Endodermal cell (in vitro differentiated cells): ENCODE measurements at regions not wholly inside any gene's neighbourhood (a gene's known extent, or its start where the extent isn't known, plus 50 kb on each side); places are given as distances from the start of the nearest gene placed in this dataset.
"Not testable (repeated sequence)": the region's sequence is repeated elsewhere in the genome, so short reads cannot be mapped to it uniquely, and the experiment has no call there.

Experiments used
- DNase-seq: peaks from one replicate; pipeline ENCODE4 v3.0.0-alpha.2; 2017
- H3K27ac ChIP-seq: 2 replicates; pipeline ENCODE4 v1.5.1; 2013; ENCODE audit warnings: mild to moderate bottlenecking, low read depth, low read length, moderate library complexity
- H3K27me3 ChIP-seq: 2 replicates; pipeline ENCODE4 v1.6.1; 2013; ENCODE audit warnings: mild to moderate bottlenecking, low read length, moderate library complexity; ENCODE audit not compliant: insufficient read depth, control insufficient read depth, poor library complexity, severe bottlenecking
- H3K36me3 ChIP-seq: 2 replicates; pipeline ENCODE4 v1.7.0; 2013; ENCODE audit warnings: mild to moderate bottlenecking, low read length, moderate library complexity; ENCODE audit not compliant: control insufficient read depth, insufficient read depth
- H3K4me1 ChIP-seq: one replicate; pipeline ENCODE4 v1.7.0; 2013; ENCODE audit warnings: low read length; ENCODE audit not compliant: control insufficient read depth, insufficient read depth
- H3K4me3 ChIP-seq: 2 replicates; pipeline ENCODE4 v1.5.1; 2013; ENCODE audit warnings: mild to moderate bottlenecking, low read length, moderate library complexity
- H3K9ac ChIP-seq: 2 replicates; pipeline ENCODE4 v1.6.1; 2013; ENCODE audit warnings: mild to moderate bottlenecking, low read length, moderate library complexity; ENCODE audit not compliant: poor library complexity, severe bottlenecking; ENCODE audit errors: extremely low read depth
- H3K9me3 ChIP-seq: 2 replicates; pipeline ENCODE4 v1.6.1; 2013; ENCODE audit warnings: mild to moderate bottlenecking, low read length, moderate library complexity; ENCODE audit not compliant: control insufficient read depth
- H3K27ac Mint-ChIP-seq: 2 replicates; pipeline ENCODE4 v1.8.0; 2020; ENCODE audit warnings: mixed read lengths
- H3K27me3 Mint-ChIP-seq: 2 replicates; pipeline ENCODE4 v1.8.0; 2021; ENCODE audit warnings: mild to moderate bottlenecking, mixed read lengths; ENCODE audit not compliant: insufficient read depth
- H3K36me3 Mint-ChIP-seq: 2 replicates; pipeline ENCODE4 v1.8.0; 2020; ENCODE audit warnings: low read depth, mixed read lengths
- H3K4me1 Mint-ChIP-seq: 2 replicates; pipeline ENCODE4 v1.8.0; 2020; ENCODE audit warnings: mixed read lengths
- H3K4me3 Mint-ChIP-seq: 2 replicates; pipeline ENCODE4 v1.8.0; 2020; ENCODE audit warnings: mild to moderate bottlenecking, moderate library complexity, mixed read lengths
- H3K9me3 Mint-ChIP-seq: 2 replicates; pipeline ENCODE4 v1.8.0; 2020; ENCODE audit warnings: mild to moderate bottlenecking, mixed read lengths
- CTCF ChIP-seq: fragments of 200-600 bp; sonication (generic); conservative IDR thresholded peaks from 2 replicates; pipeline ENCODE4 v1.5.0; 2021; ENCODE audit warnings: antibody characterized with exemption, mild to moderate bottlenecking
- WGBS, 2 experiments: methylation state at CpG; one replicate each; pipeline versions ENCODE4 v1.1.5 to v1.1.7; 2013; ENCODE audit warnings: missing lambda C conversion rate in 2 of 2, mixed read lengths in 1 of 2; ENCODE audit not compliant: insufficient coverage in 1 of 2, insufficient read length in 1 of 2; 5-methylcytosine and 5-hydroxymethylcytosine counted together

- no peaks in the 10 kb centered on the region for H3K36me3 ChIP-seq
- Mint-ChIP-seq H3K9me3 (peaks cover 31% of the 10 kb centered on the region), H3K27me3 (peaks cover 8% of the 10 kb centered on the region), H3K36me3 (peaks cover 4% of the 10 kb centered on the region), H3K4me1 (no peaks in the 10 kb centered on the region), H3K27ac (no peak overlapping the region), H3K4me3 (no peak overlapping the region)
- H3K4me3 ChIP-seq, result no peak overlapping the region
- TF ChIP-seq CTCF, result no peak
- no peaks in the 10 kb centered on the region for H3K27me3 ChIP-seq
- no peak overlapping the region for H3K27ac ChIP-seq
- peaks cover 33% of the 10 kb centered on the region for H3K9me3 ChIP-seq
- no peak for DNase-seq
- no peaks in the 10 kb centered on the region for H3K4me1 ChIP-seq
- WGBS, 2 experiments, result 90 to 93% methylated on average over 2 of the region's 2 CpGs
- no peak overlapping the region for H3K9ac ChIP-seq
These were observed 250.2 kb upstream of the COPS8 start for GRCh38 chr2:236835307-236836024.

GRCh38 chr2:236836028-236836427 lies 249.7 kb upstream of the COPS8 start:
- H3K9ac ChIP-seq, H3K4me1 Mint-ChIP-seq, H3K36me3 Mint-ChIP-seq, H3K27me3 ChIP-seq, H3K27ac ChIP-seq, H3K27me3 Mint-ChIP-seq, DNase-seq, H3K4me3 ChIP-seq, H3K36me3 ChIP-seq, H3K4me1 ChIP-seq, H3K4me3 Mint-ChIP-seq, H3K27ac Mint-ChIP-seq: not testable (repeated sequence)
- H3K9me3 ChIP-seq, result peaks cover 33% of the 10 kb centered on the region
- WGBS, 2 experiments, result 94 to 95% methylated on average over 2 of the region's 2 CpGs
- peaks cover 31% of the 10 kb centered on the region for H3K9me3 Mint-ChIP-seq

- 96 to 100% methylated on average over 3 of the region's 3 CpGs for WGBS, 2 experiments
- no peaks in the 10 kb centered on the region for H3K27me3 ChIP-seq
- Mint-ChIP-seq H3K4me1 (no peaks in the 10 kb centered on the region), H3K36me3 (peaks cover 8% of the 10 kb centered on the region), H3K4me3 (no peak overlapping the region), H3K9me3 (peaks cover 35% of the 10 kb centered on the region), H3K27me3 (peaks cover 7% of the 10 kb centered on the region), H3K27ac (no peak overlapping the region)
- DNase-seq, result no peak
- H3K9ac ChIP-seq, result no peak overlapping the region
- peaks cover 37% of the 10 kb centered on the region for H3K9me3 ChIP-seq
- H3K4me3 ChIP-seq, result no peak overlapping the region
- no peaks in the 10 kb centered on the region for H3K36me3 ChIP-seq
- no peak for TF ChIP-seq CTCF
- no peaks in the 10 kb centered on the region for H3K4me1 ChIP-seq
- no peak overlapping the region for H3K27ac ChIP-seq
These were observed 245.5 kb upstream of the COPS8 start for GRCh38 chr2:236840215-236840614.

GRCh38 chr2:236840857-236841256 lies 244.8 kb upstream of the COPS8 start:
- Mint-ChIP-seq H3K27me3 (peaks cover 7% of the 10 kb centered on the region), H3K4me1 (no peaks in the 10 kb centered on the region), H3K36me3 (peaks cover 11% of the 10 kb centered on the region), H3K9me3 (peaks cover 32% of the 10 kb centered on the region), H3K4me3 (no peak overlapping the region), H3K27ac (no peak overlapping the region)
- Histone ChIP-seq H3K9me3 (peaks cover 37% of the 10 kb centered on the region), H3K27me3 (no peaks in the 10 kb centered on the region), H3K4me1 (no peaks in the 10 kb centered on the region), H3K36me3 (no peaks in the 10 kb centered on the region), H3K27ac (no peak overlapping the region), H3K9ac (no peak overlapping the region), H3K4me3 (no peak overlapping the region)
- no peak for DNase-seq
- no peak for TF ChIP-seq CTCF
- 95 to 100% methylated on average over 3 to 7 of the region's 7 CpGs for WGBS, 2 experiments
